Left kidney (tissue), 1 donor: ENCODE measurements at regions not wholly inside any gene's neighbourhood (a gene's known extent, or its start where the extent isn't known, plus 50 kb on each side); places are given as distances from the start of the nearest gene placed in this dataset.
"Not testable (repeated sequence)": the region's sequence is repeated elsewhere in the genome, so short reads cannot be mapped to it uniquely, and the experiment has no call there.

ENCODE experiments used
- DNase-seq: peaks from one replicate; pipeline ENCODE4 v3.0.0-alpha.2; 2013

DNA sequence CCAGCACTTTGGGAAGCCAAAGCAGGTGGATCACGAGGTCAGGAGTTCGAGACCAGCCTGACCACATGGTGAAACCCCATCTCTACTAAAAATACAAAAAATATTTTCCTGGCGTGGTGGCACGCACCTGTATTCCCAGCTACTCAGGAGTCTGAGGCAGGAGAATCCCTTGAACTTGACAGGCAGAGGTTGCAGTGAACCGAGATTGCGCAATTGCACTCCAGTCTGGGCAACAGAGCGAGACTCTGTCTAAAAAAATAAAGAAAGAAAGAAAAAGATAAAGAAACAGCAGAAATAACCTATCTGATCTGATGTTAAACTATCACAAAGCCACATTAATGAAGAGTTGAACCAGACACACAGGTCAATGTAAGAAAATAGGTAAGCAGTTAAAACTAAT is 696.2 kb upstream of the SALL3 start:
- DNase-seq, result not testable (repeated sequence)

DNA sequence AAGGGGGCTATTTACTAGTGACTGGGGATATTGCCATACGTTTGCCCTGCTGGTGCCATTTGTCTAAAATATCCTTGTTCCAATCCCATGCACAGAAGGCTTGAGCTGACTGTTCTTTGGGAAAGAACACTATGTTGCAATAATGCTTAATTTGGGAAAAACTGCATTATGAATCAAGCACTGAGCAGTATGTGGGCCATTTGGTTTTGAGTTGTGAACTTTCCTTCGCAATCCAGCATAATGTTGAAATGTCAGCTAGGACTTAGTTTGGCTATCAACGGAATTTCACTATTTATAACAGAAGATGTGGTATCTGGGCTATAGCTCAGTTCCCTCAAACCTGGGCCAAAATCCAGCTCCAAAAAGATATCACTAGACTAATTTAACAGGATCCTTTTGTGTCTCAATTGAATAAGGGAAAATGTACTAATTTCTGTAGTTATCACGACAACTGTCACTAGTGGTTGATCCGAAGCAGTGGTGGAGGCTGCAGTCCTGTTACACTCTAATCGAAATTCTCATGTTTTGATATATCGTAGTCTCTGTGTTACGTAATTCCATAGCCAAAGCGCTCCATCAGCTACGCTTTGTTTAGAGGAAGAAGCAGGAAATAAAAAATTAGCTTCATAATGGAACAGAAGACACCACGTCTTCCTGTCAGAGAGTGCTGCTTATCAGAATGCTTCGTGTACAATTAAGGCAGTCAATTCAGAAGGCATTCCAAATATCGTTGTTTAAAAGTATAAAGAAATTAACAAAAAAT is 686.8 kb upstream of the SALL3 start:
- no peak for DNase-seq

DNA sequence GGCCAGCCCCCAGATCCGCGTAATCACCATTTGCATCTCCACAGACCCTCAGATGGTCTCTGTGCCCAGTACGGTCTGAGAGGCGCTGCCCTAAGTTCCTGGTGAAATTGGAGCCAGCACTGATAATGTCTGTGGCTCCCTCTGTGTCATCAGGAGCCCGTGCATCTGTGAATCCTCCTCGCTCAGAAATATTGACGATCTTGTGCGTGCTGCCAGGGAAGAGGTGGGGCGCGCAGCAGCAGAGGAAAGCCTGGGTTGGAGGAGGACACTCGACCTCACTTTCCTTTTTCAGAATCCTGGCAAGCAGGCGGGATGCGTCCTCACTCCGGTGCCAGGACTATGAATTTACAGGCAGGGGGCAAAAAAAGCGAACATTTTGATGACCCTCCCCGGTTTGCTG is 686.1 kb upstream of the SALL3 start:
- DNase-seq, result no peak

DNA sequence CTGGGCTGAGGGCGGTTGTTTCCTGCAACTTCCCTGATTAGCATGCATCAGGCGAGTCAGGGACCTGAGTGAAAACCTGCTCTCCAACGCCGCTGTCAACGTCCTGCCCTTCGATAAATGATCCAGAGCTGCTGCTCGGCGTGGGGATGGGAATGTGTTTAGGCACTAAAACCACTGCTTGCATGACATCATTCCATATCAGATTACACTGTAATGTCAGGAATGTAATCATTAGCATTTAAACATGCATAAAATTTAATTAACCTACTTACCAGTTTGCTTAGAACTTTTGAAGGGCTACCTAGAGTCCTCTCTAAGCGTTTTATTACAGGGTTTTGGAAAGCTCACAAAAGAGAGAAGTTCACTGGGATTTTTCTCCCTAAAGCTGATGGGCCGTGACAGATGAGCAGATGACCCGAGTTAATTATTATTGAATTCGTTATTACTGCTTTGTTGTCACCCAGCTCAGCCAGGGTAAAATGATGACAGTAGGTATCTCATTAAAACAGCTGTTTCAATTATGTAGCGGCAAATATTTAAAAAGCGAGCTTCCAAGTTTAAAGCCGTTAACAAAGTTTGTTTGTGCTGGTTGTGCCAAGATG is 685.6 kb upstream of the SALL3 start:
- DNase-seq, result peak; percentile 69

DNA sequence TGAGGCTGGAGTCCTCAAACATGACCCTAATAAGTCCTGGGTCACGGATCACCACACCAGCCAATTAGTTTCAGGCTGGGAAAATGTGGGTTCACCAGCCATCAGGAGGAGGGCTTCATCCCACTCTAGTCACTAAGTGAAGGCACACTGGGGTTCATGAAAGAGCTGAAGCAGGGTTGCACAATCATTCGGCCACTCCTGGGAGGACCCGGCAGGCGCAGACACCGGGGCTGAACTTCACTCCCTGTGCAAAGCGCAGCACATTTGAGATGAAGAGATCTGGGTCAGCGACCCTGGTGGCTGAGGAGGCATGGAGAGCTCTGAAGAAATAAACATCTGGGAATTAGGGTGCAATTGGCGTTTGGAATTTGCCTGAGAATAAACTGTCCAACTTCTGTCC is 684.4 kb upstream of the SALL3 start:
- no peak for DNase-seq

DNA sequence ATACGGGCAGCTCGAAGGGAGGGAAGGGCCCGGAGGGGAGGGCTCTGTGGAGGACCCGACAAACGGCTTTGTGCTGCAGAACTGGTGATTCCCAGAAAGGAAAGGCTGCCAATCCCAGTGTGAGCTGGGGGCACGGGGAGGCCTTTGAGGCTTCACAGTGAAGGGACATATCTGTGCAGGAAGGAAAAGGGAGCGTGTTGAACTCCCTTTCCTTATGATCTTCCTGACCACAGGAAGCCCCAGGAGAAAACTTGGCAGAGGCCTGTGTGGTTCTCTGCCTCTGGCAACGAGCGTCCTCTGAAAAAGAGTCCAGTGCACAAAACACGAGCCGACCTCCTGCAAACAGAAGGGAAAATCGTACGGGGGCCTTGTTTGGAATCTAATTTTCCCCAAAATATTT is 683.5 kb upstream of the SALL3 start:
- DNase-seq, result no peak

DNA sequence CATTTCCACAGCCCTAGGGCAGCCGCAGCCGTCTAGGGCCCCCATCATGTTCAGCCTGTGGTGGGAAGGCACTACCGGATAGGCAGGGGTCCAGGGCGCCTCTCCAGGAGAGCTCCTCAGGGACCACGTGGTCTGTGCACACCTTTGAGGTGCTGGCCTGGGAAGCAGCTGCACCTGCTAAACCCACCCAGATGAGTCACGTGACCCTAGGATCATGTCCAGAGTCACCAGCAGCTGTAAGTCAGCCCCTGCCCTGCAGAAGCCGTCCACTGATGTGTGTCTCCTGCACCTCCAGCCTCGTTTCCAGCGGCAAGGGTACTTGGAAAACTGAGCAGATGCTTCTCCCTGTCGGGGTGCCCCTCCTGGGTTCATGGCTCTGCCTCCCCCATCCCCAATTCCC is 682.6 kb upstream of the SALL3 start:
- DNase-seq, result no peak

DNA sequence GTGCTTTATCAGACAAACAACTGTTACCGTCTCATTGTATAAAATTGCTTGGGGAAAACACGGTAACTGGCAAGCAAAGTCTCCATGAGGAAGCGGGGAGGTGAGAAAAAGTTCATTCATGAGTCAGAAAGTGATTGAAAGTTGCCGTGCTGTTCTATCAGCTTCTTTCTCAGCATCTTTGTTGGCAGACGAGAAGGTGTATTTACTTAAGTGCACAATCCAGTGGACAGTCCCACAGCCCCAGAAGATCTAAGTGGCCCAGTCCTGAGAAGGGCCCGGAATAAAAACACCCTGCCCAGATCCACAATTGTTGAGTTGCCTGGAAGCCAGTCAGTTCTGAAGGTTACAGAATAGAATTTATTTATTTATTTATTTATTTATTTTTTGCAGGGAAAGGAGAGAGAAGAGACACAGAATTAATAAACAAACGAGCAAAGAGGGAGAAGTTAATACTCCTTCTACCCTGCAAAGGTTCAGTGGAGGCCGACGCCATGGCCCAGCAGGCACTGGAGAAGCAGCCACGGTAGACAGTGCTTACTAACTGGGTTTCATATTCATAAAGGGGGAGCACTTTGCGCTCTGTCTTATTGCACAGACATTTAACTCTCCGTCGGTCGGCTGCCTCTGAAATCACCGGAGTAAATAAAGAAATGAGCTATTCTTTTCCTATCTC is 676.0 kb upstream of the SALL3 start:
- no peak for DNase-seq

DNA sequence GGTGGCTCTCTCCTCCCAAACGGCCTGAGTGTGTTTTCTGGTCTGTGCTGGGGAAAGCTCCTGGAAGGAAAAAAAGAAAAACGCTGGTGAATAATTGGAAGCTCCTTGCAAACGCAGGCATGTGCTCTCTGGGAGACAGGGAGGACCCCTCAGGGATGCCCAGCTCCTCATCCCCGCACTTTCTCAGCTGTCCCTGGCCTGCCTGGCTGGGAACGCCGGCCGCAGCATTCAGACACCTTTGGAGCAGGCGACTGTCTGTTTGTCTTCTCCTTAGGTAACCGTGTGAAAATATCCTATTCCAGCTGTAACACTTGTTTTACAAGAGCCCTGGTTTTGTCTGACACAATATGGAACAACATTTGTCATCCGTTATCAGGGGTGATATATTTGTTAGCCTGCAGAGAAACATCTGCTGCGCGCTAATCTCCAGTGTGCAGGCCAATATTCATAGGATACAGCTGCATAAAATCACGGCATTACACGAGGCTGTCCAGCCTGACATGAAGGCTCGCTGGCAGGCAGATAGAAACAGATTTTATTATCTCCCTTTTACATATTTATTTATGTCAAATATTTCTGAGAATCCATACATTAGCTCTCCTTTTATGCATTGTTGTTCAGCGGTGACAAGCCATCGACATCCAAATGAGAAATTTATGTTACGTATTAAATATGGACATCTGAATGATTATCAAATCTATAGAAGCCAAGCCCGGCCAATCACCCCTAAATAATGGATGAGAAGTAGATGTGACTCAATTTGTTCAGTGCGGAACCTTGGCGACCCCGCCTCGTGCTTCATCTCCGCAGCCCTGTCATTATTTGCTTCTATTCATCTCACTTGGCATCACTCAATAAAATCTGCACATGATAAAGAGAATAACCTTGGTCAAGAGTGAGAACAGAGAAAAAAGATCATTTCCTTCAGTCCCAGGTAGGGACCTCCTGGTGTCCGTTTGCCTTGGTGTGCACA is 675.1 kb upstream of the SALL3 start:
- no peak for DNase-seq

DNA sequence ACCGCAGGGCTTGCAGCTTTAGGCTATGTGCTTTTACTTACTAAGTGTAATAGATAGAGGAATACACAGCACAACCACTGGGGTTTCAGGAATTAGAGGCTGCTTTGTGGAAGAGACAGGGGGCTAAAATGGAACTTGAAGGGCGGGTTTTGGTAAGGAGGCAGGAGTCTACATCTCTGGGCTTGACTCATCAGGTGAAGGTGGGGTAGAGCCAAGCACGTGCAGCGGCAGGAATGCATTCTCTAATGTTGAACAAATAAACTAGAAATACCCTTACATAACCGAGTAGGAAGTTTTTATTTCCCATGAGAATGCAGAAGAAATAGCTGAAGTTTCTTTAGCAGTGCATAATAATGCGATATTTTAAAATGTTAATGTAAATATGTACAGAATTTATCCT is 673.8 kb upstream of the SALL3 start:
- DNase-seq, result no peak

DNA sequence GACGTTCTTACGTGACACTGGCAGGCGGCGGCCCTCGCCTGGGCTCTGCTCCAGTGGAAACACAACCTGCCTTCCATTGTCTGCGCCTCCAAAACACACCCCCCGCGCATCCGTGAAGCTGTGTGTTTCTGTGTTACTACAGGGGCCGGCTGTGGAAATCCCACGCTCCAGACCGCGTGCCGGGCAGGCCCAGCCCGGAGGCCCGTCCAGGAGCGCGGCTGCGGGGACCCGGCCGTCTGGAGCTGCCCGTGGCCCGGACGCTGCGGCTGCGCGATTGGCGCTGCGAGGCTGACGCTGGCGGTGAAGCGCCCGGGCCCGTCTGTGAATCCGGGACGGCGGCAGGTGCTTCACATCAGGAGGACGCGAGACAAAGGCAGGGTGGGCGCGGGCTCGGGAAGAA is 670.3 kb upstream of the SALL3 start:
- no peak for DNase-seq

DNA sequence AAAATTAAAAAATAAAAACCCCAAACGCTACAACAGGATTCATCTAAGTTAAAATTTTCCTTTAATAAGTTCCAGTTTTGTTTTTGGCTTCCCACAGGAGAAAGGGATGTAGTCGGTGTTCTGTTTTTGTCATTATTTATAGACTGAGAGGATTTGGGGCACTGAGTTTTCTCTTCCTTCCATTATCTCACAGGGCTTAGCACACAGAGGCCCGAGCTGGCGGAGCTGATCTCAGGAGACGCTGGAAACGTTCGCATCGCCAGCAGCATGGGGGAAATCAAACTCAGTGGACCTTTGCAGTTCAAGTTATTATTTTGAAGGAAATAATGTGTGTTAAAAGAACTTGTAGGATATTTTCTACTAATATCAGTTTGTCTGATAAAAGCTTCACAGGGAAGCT is 669.7 kb upstream of the SALL3 start:
- DNase-seq, result no peak

DNA sequence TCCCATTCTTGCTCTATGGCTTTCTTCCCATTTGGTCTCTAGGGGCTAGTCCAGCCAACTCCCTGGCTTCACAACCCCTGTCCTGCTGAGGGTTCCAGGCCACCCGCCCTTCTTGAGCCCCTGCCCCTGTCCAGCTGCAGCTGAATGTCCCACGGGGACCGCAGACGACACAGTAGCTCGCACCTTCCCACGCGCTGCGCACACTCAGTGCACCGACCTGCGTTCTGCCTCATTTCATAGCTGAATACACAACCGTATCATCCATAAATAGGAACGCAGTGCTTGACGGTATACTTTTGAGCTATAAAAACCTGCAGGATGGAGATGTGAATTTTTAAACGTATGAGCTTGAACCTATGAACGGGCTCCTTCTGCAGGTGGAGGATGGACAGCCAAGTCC is 660.4 kb upstream of the SALL3 start:
- DNase-seq, result no peak

DNA sequence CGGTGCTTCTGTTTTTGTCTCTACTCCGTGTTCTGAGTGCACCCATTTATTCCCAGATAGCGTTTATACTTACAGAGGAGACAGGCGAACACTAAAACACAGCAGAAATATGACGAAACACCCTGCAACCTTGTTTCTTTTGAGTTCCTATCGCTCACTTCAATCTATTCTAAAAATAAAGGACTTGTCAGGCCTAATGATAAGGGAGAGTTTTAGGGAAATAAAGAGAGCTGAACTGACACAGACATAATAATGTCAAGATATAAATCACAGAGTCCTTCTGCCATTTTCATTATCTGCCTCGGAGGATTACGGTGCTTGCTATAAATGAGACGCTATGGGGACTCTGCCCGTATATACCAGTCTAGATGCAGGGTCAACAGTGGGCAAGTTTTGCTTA is 659.7 kb upstream of the SALL3 start:
- no peak for DNase-seq

DNA sequence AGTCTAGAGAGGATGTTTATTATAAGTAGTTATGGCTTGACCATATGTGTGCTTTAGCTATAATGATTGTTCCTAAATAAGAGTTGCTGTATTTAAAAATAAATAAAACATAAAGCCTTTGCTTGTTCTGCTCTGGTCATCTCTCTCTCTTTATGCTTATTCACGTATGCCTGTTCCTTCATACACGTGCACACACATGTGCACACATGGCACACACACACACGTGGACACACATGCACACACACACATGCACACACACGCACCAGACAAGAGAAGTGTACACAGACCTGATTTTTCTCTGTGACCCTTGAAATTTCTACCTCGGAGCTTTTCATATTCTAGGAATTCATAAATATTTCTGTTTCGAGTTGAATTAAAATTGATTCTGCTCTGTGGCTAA is 658.2 kb upstream of the SALL3 start:
- DNase-seq, result no peak

DNA sequence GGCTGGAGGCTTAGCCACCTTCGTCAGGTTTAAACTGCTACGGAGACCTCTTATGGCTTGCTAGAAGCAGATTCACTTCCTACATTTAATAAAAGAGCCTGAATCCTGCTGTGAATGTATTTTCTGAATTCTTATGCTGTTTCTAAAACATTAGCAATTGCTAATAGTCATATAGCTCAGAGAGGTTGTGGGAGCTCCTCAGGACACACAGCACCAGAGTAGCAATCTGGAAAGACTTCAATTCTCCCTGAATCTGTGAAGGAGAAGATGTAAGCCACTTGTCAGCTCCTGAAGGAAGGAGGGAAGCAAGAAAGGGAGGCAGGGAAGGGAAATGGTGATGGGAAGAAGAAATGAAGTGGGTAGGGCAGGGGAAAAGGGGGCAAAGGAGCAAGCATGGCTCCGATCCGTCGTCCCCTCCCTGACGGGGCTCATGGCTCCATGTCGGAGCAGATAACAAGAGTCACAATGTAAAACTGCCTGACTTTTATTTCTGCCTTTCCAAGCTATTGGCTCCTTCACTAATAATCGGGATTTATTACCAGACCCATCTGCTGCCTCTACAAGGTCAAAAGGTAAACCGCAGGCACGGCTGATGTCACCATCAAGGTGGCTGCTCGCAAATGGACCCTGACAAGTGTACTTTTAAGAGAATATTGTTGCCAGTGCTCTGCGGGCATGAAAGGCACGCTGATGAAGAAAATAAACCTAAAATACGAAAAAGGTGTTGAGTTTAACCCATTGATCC is 656.0 kb upstream of the SALL3 start:
- no peak for DNase-seq

DNA sequence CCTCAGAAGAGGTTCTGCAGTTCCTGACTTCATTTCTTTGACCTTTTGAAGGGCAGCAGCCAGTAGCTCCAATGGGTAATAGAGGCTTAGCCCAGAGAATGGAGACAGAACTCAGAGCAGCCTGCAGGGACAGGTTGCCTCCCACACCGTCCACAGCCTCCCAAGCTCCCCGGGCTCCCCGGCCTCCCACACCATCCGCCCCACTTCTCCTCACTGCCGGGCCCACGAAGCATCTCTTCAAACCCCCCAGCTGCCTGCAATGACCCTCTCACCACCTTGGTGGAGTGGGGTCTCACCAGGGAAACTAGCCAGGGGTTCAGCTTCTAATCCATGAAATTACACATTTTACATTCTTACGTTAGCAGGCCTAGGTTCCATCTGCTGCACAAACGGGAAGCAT is 652.0 kb upstream of the SALL3 start:
- DNase-seq, result no peak

DNA sequence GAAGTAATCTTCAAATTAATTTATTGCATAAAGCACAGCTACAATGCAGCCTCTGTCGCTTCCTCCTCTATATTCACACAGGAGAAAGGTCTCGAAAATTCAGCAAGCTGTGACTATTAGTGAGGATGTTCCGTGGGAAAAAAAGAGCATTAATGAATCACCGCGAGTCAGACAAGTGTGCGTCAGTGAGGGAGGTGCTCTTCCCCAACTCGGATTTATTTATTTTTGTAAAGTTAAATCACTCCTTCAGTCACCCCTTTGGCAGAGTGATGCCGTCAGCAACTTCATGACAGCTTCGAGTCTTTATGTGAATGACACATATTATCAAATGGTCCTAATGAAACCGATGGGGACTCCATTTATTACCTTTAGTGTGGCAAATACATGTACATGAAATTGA is 648.9 kb upstream of the SALL3 start:
- no peak for DNase-seq

DNA sequence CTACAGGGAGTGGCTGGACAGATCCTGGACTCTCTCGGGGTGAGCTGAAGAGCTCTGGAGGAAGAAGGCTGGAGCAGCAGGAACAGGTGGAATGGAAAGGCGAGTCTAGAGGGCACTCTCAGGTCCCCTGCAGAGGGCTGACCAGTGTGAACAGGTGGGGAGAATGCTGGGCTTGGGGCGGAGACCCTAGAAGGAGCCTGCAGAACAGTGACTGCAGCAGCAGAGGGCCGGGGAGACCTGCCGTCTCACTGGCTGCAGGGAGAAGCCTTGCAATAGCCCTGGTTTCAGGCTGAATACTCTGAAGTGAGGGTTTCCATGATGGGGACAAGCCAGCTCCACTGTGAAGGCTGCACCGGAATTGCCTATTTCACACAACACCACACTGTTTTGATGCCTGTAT is 626.7 kb upstream of the SALL3 start:
- DNase-seq, result no peak

DNA sequence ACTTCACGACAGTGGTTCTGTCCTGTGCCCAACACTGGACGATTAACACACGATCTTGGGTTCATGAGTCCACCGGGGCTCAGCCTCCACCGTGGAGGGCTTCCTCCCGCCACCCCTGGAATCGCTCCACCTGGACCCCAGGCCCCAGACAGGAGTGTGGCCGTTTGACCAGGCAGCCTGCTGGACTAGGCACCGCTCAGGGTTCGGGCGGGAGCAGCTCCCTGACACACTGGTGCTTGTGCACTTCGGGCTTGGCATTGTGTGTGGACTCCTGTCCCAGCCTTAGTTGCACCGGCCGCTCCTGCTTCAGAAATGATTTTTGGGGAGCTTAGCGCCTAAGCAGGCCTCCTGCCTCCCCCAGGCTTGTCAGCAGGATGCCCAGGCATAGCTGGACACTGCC is 617.4 kb upstream of the SALL3 start:
- no peak for DNase-seq

DNA sequence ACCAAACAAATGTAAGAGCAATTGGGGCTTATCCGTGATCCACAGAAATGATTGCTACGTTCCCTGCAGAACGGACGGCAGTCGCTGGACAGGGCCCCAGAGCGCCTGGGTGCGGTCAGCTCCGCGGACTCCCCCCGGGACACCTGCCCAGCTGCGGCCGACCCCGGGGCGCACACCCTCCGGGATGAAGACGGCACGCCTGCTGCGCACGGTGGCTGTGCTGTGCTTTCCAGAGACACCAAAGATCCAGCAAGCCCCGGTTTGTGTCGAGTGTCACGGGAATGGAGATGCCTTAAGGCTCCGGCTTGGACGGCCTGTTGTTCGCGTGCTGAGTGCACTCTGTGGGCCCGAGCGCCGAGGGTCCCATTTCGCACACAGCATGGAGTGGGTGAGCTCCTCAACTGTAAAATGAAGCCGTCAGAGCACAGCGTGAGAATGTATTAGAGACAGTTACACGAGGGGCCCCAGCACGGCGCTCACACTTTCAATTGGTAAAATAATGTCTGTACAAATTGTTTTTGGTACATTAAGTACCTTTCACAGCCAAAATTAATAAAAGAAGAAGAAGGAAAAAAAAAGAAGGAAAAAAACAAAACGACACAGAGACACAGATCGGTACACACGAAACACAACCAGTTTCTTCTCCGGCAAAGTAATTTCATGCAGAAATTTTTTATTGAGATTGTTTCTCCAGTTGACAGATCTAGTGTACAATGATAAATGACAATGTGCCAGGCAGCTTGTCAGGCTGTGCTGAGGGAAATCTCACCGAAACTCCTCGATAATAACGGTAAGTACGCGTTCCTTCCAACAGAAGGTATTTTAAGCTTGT is 615.8 kb upstream of the SALL3 start:
- DNase-seq, result no peak
